ENCODE measurements at regions not wholly inside any gene's neighbourhood (a gene's known extent, or its start where the extent isn't known, plus 50 kb on each side); places are given as distances from the start of the nearest gene placed in this dataset.
A peak's percentile ranks its signal among the peaks of the same experiment; 100 is the strongest.
"Not testable (repeated sequence)": the region's sequence is repeated elsewhere in the genome, so short reads cannot be mapped to it uniquely, and the experiment has no call there.

DNA sequence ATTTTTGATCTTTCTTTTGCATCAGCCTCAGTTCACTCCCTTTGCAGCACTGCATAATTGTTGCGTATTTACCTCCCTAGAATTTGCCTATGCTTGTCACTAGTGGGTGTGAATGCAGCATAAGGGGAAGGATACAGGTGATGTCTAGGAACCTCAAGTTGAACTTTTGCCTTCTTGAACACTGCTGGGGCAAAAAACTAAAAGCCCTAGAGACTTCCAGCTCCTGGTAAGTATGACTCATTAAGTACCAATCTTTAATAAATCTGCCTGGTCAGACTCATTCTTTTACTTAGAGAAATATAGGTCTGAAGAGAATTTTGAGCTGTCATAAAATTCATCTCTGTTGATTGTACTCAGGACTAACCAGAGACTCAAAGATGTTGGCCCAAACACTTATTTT is 547.3 kb upstream of the FANCL start:
- DNase-seq: no peak

DNA sequence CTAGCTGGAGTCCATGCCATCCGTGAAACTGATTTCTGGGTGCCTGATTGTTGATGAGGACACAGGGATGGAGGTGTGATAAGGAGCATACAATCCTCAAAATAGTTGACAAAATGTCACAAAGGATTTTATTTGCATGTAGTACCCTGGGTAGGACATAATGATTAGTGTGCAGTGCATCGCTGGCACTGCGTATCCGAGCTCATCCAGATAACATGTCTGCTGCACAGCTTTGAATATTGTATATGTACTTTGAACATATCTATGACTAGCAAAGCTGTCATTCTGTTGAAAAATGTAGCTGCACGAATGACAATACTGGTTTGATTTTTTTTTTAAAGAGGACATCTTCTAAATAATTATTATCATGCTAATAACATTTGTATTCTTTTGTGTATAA is 529.7 kb upstream of the FANCL start:
- no peak for DNase-seq

GRCh38 chr2:58769864-58770234 is 528.7 kb upstream of the FANCL start:
- DNase-seq: no peak

DNA sequence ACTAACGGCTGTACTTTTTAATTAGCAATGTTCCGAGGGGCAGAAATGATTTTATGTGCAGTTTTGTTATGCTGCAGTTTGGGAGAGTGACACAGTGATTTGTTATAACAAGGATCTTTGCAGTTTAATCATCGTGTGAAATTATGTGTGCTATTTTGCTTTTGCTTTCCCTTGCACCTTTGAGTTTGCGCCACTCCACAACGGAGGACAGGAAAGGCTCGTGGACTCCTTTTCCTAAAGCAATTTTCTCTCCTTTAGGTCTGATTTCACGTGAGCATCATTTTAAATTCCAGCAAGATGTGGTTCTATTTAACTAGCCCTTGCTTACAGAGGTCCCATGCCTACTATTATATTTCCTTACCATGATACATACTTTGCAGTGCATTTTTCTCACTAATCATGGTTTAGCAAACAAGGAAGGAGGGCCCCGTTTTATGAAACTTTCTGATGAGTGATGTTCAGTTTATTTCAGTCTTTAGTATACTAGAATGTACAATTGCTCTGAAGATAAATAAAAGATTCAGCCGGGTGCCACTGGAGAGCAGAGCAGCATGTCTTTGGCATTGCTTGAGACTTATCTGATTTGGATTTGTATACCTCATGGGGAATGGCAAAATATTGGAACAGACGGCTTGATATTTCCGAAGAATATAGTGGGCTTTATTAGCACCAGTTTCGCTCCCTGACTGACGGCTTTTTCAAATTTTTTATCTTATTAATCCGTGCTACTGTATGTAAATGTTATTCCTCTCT is 528.2 kb upstream of the FANCL start:
- no peak for DNase-seq

- no peak for DNase-seq
Observed at GRCh38 chr2:58768715-58769080, 527.6 kb upstream of the FANCL start.

- DNase-seq: no peak
Observed at GRCh38 chr2:58767828-58768714, 526.9 kb upstream of the FANCL start.

DNA sequence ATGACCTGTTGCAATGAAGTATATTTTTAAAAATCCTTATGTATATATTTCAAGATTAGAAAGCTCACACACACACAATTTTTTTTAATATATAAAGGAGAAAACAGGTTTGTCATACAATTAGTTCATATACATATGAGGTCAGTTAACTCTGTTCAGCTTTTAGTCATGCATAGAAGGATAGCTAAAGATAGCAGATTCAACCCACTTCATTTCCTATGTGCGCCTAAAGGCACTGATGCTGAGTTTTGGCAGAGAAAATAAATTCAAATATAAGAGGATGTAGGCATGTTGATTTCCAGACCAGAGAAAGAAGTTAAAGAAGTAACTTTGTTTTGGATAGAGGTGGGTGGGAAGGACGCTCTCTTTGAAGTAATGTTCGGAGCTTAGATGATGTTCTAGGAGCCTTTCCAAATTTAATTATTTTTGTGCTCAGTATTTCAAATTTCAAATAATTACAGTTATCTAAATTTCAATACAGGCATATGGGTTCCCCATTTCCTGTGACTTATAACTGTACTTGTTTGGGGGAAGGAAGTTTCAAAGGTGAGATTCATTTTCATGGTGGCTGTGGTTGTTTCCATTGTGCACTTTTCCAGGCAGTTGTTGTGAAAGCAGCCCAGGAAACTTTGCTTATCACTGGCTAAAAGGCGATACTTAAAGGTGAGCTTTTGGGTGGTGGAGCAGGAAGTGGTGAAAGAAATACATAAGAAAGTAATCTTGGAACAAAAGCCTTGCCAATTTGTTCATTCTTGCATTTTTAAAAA is 523.4 kb upstream of the FANCL start:
- DNase-seq: no peak

DNA sequence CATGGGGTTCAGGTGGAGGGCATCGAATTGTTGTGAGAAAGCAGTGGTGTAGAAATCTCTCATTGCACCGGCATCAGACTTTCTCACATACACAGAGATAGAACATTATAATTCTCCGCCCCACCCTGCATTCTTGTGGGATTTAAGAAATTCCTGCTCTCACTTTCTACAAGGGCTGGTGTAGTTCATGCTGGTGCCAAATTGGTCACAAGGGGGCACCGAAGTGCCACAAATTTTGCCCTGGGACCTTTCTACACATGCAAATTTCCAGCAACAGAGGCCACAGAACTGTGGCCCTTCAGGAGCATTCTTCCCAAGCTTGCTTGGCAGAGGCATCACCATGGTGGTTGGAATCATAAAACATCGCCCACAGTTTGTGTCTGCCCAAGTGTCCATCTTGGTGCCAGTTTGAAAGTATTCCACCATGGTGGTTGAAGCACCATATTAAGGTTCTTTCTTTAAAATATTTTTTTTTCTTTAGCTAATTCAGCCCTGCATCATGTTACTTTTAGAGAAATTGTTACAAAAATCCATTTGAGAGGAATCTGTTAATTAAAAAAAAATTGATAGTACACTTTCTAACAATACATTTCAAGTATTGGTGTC is 521.2 kb upstream of the FANCL start:
- DNase-seq: no peak

GRCh38 chr2:58757971-58758370 is 516.8 kb upstream of the FANCL start:
- no peak for DNase-seq

DNA sequence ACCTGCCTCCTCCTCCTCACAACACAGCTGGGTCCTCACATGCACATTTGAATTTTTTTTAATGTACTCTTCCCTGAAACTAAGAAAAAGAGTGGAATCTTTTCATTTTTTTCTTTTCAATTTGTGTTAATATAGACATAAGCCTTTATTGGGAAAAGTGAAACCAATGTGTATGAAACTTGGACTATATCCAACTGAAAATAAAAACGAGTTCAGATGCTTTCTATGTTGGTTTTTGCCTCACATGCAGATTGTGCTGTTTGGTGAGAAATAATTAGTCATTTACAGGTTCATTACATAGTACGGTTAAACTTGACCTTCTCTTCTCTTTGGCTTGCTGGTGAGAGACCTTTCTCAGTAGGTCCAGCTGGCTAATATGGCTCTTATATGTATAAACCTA is 515.2 kb upstream of the FANCL start:
- no peak for DNase-seq

DNA sequence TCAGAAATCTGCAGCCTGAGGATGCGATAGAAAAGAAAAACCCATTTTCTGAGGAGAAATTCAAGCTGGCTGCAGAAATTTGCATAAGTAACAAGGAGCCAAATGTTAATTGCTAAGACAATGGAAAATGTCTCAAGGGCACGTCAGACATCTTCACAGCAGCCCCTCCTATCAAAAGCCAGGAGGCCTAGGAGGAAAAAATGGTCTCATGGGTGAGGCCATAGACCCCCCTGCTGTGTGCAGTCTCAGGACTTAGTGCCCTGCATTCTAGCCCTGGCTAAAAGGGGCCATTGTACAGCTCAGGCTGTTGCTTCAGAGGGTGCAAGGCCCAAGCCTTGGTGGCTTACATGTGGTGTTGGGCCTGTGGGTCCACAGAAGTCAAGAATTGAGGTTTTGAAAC is 511.4 kb upstream of the FANCL start:
- not testable (repeated sequence) for DNase-seq

DNA sequence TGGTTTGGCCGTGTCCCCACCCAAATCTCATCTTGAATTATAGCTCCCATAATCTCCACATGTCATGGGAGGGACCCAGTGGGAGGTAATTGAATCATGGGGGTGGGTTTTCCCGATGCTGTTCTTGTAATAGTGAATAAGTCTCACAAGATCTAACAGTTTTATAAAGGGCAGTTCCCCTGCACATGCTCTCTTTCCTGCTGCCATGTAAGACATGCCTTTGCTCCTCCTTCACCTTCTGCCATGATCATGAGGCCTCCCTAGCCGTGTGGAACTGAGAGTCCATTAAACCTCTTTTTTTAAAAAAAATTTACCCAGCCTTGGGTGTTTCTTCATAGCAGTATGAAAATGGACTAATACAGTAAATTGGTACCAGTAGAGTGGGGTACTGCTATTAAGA is 510.6 kb upstream of the FANCL start:
- DNase-seq: not testable (repeated sequence)

- DNase-seq: no peak
Observed at GRCh38 chr2:58749041-58749440, 507.9 kb upstream of the FANCL start.

- not testable (repeated sequence) for DNase-seq
Observed at GRCh38 chr2:58745334-58745733, 504.2 kb upstream of the FANCL start.

GRCh38 chr2:58740426-58740825 is 499.3 kb upstream of the FANCL start:
- no peak for DNase-seq

GRCh38 chr2:58739033-58739432 is 497.9 kb upstream of the FANCL start:
- DNase-seq: no peak

DNA sequence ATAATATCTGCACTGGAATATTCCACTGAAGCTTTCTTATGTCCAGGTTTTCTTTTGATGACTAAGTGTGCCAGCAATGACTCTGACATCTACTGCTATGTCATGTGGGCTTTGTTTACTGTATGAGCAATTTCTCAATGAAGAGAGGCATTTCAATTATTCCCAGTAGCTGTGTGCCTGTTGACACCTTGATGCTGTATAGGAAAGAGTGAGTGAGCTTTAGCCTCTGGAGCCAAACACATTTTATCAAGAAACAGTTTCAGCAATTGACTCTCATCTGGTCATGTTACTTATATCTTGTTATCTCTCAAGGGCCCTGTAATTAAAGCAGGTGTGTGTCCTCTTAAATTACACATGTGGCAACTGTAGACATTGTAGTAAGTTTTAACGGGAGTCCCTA is 493.2 kb upstream of the FANCL start:
- DNase-seq: peak; percentile 24

DNA sequence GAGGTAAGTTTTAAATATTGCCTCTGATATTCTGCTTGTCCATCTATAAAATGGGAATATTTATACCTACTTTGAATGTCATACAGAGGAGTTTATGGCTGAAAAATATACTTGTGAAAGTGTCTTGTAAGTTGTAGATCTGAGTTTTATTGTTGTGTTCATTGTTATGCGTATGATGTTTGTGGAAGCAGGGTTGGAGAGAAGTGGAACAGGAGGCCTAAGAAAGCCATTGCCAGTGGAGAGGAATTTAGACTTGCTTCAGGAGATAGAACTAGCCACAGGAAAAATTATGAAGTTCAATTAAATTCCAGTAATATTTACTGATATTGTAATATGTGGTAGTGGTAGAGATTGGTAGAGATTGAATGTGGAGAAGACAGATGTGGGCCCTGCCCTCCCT is 491.9 kb upstream of the FANCL start:
- DNase-seq: no peak

- DNase-seq: no peak
Observed at GRCh38 chr2:58731488-58731869, 490.4 kb upstream of the FANCL start.

DNA sequence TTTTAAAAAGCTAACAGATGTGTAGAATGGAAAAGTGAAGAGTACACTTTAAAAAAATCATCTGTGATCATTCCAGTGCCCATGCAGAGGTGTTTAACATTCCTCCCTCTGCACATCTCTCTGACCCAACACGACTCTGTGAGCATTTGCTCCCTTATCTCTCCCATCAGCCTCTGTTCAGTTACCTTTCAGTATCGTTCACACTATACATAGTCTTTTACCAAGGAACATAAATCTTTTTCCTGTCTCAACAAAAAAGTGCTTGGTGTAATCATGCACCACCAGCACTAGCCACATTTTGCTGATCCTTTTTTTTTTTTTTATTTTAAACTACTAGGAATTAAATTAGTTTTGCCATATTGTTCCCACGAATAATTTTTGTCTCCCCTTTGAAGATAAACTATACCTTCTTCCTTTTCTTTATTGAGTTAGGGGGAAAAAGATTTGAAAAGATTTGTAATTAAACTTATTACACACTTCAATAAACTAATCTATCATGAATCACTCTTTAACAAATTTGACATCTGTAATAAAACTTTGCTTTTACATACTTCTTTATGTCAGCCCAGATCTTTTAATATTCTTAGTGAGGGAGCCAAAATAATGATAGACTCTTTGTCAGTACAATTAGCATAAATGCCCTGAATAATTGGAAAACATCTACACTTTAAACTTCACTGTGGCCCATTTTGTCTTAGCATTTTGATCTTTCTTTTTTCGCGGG is 489.8 kb upstream of the FANCL start:
- DNase-seq: no peak

DNA sequence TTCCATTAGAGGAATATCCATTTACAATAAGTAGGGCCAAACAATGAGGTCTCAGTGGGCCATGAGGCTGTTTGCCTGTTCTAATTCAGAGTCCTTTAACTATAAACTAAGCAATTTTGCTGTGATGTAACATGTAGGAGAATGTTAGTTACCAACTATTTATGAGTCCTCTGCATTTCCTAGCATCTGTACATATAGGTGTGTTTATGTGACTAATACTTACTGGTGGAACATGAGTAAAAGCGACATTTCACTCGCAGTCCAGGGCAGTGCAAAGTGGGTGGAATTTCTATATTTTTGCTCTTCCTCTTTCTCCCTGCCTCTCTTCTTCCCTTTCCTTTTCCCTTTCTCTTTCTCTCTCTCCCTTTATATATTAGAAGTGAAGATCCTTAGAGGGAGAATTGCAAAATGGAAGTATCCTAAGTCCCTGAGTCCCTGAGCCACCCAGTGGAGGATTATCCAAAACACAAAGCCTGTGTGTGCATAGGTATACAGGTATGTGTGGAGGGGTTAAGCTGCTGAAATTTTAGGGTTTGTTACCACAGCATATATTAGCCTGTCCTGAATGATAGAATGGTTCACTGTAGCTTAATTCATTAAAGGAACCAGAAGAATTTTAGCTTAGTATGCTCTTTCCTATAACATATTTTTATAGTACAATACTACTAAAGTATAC is 487.0 kb upstream of the FANCL start:
- no peak for DNase-seq
